ENCODE measurements at regions not wholly inside any gene's neighbourhood (a gene's known extent, or its start where the extent isn't known, plus 50 kb on each side); places are given as distances from the start of the nearest gene placed in this dataset.

DNA sequence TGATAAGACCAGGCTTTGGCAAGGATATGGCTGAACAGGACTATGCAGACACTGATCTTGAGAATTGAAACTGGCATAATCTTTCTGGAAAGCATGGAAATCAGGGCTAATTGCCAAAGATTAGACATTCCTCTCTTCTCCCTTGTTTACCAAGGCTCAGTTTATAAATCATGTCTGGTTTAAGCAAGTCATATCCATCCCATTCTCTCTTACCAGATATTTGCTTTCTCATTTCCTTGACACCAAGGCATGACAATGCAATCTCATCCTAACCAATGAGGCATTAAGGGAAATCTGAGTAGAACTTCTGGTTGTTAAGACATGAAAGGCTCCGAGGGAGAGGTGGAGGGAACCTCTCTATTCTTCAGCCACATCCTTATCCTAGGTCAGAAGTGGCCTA is 110.3 kb upstream of the CEP85L start:
- no peak for FAIRE-seq

DNA sequence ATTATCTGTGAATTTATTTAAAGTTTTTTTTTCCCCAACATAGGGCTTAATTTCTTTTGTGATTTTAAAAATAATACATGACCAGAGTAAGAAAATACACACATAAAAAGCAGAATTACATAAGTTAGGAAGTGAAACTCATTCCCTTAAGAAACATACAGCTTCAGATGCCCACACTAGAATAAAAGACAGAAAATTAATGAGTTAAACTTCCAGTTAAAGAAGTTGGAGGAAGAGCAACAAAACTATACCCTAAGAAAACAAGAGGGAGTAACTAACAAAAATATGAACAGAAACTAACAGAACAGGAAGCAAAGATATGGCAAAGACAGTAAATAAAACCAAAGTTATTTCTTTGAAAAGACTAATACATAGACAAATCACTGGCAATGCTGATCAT is 107.6 kb upstream of the CEP85L start:
- FAIRE-seq: no peak

DNA sequence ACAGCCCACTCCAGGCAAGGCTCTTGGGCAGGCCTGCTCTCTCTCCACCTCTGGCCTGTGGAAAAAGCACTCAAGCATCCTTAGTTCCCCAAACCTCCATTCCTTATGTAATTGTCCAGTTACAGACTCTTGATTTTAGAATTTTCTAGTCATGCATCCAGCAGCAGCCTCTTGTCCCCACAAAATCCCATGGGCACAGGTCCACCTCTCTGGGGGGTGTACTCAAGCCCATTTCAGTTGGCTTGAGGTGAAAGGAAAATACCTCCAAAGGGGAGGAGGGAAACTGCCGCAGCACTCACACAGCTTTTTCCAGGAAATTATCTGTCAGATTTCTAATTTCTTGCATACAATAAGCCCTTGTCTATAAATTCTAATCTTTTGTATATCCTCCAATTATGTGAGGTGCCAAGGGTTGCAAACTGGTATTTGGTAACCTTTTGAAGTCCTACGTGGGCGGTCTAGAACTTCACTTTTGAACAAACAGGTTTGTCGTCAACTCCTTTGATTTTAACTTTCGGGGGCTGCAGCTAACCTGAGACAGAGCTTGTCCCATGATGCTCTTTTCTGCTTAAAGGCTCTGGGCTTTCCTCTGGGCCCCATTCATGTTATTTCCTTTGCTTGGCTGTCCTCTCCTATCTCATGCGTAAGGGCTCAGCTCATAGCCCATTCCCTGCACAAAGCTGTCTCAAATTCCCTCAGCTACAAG is 104.7 kb upstream of the CEP85L start:
- no peak for FAIRE-seq

DNA sequence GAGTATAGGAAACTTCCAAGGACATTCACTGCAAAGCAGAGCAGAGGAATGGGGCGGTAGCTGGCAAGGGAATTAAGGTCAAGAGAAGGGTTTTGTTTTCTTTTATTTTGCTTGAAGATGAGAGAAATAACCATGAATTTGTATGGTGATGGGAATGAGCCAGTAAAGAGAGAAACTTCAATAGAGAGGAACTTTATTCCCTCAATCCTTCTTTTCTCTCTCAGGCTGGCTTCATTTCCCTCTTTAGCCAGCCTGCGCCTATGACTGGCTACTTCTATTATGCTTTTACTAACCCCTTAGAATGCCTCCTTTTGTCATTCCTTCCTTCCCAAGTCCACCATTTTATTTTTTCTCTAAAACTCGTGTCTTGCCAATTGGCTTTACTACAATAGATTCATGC is 101.4 kb upstream of the CEP85L start:
- no peak for FAIRE-seq

DNA sequence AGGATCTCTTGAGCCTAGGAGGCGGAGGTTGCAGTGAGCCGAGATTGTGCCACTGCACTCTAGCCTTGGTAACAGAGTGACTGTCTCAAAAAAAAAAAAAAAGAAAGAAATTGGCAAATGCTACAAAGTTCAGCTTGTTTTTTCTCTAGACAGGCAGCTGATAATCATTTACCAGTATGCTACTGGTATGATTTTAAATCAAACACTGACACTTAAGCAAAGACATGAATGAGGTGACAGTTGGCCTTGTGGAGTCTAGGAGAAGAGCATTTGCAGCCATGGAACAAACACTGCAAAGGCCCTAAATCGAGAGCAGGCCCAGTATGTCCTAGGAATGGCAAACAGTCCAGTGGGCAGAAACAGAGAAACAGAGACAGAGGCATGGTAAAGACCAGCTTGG is 99.7 kb upstream of the CEP85L start:
- FAIRE-seq: no peak

DNA sequence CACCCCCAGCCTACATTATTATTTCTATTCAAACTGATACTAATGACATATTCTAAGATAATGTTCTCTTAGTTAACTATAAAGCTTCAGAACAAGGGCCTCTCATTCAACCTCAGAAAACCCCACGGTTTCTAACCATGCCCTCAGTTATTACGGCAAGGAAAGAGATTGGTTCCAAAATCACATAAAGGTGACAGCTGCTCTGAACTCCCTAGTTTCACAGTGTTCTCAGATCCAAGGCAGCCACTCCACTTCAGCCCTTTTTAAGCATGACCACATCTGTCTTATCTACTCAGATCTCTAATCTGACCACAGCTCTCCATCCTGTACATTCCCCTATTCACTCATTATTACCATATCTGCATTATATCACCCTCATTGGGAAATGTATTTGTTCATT is 98.8 kb upstream of the CEP85L start:
- no peak for FAIRE-seq

DNA sequence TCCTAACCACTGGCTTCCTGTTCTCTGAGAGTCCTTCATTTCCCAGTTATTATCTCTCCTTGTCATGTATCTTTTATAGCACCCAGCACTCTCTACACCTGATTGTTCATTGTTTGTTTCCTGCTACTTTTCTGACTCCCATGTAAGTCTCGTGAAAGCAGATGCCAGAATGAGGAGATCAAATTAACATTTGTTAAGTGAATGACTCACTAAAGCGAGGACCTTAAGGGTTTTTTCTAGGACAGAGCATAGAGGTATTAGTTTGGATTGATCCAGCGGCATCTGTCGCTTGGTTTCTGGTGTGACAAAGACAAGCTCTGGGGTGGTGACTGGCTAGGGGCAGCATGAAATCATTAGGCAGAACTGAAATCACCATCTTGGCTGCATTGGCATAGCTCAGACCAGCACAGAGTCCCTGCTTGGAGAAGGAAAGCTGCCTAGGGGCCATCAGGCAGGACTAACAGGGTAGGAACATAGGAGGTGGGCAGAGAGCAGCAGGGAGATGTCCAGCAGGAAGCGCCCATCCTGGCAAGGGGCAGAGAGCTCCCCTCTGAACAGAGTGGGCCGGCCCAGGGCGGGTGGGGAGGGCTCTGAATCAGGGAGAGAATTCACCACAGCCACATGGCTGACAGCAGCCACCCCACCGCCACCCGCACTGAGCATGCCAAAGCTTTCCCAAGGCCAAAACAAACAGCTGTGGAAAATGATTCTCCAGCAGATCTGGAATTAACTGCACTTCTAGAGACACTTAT is 97.1 kb upstream of the CEP85L start:
- FAIRE-seq: no peak

DNA sequence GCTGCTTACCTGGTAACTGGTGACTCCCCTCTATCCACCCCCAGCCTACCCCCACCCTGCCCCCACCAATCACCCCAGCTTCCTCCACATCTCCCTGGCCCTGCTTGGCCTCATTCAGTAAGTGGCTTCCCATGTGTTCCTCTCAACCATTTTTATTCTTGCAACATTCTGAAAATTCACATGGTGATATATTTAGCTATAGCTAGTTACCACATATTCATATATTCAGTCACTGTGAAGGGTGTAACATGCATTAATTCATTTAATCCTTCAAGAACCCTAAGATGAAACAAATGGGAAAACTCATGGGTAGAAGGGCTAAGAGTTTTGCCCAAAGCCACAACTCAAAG is 95.4 kb upstream of the CEP85L start:
- no peak for FAIRE-seq

DNA sequence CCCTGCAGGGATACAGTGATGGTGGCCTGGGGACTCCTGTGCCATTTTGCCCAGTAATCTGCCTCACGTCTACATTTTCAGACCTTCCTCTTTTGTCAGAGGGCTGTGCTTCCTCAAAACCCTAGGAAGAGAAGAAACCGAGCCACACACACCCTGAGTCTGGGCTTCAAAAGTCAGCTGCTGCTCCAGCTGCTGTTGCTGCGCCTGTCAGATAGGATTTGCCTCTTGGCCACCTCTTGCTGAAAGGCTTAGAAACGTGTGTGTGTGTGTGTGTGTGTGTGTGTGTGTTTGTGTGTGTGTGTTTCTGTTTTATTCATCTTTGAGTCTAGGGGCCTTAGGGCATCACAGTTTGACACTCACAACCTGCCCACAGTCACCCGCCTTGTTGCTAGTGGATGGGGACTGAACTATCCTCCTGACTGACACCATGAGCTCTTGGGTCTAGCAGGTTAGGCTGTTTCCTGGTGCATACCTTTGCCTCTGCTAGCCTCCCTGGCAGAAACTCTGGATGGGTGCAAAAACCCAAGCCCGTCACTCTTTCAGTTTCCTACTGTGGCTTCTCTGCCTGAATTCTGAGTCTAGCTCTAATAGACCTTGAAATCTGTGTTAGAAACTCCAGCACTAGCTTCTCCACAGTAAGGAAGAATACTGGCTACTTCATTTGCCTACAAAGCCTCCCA is 94.9 kb upstream of the CEP85L start:
- no peak for FAIRE-seq

DNA sequence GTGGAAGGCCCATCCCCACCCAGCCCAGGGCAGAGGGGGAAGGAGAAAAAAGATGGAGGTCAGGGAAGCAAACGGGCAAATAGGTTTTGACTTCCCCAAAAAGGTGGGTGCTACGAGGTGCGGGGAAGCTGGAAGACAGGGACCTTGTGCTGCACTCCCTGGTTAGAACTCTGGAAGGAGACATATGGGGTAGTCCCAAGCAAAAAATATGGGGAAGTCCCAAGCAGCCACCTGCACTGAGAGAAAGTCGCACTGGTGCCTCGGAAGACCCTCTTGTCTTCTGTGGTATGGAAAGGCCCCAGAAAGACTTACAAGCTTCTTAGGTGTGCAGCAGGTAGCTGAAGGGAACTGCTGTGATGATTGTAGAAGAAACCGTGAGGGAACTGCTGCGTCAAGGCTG is 93.8 kb upstream of the CEP85L start:
- FAIRE-seq: no peak

DNA sequence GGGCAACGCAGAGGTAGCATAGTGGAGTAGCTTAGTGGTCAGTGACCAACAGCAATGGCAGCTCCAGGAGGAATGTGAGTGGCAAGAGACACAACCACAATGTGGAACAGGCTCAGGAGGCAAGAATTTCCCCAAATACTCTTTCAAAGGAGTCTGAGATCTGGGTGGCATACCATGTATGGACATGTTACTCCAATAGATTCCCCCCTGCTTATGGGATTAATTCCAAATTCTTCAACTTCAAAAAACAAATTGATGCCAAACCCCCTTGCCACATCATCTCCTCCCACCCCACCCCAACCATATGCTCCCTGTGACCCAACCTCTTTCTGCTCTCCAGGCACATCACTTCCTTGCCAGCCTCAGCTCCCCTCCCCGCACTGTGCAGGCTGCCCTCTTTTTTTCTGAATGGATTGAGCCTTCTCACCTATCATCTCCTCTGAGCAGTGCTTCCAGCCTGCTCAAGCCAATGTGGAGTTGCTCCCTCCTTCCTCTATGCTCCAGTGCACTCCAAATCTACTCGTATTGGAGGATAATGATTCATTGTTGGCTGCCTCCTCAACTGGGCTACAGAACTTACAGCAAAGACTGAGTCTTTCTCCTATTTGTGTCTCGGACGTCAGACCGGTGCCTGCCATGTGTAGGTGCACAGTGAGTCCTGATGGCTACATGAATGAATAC is 93.0 kb upstream of the CEP85L start:
- no peak for FAIRE-seq

DNA sequence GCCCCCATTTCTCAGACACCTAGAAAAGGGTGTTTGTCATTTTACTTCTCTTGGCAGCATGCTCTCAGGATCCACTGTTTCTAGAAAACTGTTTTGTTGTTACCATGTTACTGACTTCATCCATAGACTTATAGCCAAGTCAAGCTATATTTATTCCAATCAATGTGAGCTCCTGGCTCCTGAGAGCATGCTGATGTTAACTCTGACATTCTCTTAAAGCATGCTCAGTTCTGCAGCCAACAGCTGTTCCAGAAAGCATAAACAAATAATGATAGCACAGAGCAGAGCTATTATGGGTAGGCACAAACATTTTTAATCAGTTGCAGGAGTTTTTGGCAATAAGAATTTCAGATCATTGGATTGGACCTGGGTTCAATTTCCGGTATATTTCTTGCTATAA is 92.4 kb upstream of the CEP85L start:
- FAIRE-seq: no peak

DNA sequence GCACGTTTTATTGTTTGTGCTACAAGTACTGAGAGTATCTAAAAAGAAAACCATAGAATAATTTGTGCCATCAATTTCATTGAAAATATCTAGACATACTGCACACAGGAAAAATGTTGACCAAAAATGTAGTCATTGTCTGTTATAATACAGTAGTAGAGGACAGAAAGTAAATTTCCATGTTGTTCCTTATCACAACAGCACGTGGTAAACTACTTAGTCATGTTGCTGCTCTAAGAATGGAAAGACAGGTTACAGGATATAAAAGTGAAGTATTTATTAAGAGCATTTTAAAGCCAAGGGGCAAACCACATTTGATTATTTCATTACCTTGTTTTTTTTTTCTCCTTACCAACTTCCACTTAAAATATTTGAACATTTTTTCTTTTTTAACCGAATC is 89.0 kb upstream of the CEP85L start:
- FAIRE-seq: no peak

DNA sequence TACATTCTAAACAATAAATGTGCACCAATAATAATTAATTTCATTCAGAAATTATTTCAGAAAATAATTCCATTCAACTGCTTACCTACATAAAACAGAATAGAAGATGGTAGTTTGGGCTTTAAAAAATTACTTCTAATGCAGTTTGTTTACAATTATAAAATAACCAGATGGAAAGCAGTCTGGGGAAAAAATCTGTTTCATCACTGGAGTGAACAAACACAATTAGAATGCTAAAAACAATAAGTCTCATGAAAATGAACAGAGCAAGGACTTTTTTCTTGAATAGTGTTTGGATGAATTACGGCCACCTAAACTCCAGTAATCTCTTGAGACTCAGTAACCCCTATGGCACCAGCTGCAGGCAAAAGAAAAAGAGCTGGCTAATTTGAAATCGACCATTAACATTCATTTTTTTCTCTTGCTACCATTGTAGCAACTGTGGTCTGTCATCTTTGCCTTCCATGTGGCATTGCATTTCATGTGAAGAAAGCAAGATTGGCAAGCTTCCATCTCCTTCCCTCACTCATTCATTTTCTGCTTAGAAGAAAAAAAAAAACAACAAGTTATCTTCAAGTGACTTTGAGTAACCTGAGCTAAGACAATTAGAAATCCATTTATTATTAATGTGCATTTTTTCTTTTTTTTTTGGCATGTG is 88.4 kb upstream of the CEP85L start:
- FAIRE-seq: no peak

DNA sequence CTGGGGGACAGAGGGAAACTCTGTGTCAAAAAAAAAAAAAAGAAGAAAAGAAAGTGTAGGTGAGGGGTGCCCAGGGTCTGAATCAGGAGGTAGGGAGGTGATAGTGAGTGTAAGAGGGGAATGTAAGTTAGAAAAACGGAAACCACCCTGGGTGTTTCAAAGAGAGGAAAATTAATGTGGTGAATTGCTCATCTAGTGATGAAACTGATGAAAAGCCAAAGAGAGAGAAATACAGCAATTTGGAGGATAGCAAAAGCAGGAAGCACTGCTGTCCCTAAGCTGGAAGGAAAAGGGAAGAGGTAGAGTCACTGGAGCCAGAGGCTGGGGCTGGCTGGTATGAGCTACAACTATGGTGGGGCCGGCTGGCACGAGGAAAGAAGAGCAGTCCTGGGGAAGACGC is 85.0 kb upstream of the CEP85L start:
- FAIRE-seq: no peak

DNA sequence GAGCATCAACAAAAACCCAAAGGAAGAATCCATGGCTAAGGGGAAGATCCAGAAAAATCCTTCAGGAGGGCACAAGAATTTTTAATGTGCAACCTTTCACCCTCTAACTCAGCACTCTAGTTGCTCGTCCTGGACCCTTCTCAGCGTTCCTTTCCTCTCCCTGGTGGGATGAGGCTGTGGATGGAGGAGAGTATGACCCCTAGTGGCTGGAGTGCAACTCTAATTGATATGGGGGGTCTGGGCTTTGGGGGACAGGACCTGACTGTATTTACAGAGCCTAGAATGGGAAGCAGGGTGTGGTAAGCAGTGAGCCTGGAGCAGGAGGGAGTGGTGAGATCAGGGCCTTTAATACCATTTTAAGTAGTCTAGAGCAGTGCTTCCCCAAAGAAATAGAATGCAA is 83.9 kb upstream of the CEP85L start:
- FAIRE-seq: no peak

DNA sequence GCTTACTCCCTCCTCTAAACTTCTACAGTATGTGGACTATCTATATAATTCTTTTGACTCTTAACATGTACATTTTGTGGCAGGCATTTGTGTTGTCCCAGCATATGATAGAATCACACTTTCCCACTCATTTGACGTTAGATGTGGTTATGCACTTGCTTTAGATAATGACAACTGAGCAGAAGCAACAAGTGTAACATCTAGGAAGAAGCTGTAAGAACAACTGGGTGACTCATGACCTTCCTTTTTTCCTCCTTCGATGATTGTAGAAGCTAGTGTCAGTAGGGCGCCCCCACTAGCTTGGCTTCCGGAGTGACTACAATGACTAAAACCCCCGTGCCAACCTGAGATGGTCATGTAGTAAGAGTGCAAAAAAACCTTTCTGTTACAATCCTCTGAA is 74.6 kb upstream of the CEP85L start:
- FAIRE-seq: no peak

DNA sequence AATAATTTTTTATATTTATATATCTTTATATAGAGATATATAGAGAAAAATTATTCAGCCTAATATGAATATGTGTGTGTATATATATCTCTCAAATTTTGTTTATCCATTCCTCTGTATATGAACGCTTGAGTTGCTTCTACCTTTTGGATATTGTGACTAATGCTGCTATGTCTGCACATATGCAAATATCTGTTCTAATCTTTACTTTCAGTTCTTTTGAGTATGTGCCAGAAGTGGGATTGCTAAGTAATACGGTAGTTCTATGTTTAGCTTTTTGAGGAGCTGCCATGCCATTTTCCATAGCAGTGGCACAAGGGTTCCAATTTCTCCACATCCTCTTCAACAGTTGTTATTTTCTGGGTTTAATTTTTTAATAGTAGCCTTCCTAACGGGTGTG is 72.8 kb upstream of the CEP85L start:
- no peak for FAIRE-seq

DNA sequence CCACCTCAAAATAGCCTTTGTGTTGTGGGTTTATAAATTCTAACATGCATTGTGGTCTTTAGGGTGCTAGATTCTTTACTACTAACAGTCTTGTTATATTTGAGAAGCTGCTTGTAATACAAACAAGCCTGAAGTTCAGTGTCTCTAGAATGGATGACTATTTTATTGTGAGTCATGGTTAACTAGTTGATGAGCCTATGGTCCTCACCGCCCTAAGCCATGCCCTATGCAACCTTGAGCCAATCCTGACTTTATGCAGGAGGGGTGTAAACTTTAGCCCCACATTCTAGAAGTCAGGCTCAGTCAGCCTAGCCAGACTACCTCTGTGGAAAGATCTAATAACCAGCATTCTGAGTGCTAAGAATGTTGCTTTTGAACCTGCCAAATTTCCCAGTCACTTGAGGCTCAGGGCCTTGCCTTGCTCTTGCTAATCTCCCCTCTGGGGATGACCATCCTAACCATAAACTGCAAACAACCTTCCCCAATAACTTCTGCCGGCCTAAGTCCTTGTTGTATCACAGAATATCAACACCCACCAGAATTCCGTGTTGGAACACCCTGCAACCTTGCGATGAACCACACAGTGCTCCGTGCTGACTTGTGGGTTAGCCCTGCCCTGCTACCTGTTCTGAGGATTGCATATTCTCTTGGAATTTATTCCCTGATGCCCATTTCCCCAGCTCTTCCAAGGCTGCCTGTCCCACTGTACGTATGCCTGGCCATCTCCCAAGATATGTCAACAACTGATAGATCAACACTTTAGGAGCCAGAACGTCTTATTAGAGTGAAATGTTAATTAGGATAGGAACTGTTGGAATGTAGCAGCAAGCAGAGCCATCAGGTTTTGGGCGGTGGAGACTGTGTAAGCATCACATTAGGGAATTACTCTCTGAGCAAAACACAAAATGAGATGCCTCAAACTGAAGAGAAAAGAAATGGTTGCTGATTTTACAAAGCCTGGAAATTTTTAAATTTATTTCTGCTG is 71.7 kb upstream of the CEP85L start:
- no peak for FAIRE-seq

DNA sequence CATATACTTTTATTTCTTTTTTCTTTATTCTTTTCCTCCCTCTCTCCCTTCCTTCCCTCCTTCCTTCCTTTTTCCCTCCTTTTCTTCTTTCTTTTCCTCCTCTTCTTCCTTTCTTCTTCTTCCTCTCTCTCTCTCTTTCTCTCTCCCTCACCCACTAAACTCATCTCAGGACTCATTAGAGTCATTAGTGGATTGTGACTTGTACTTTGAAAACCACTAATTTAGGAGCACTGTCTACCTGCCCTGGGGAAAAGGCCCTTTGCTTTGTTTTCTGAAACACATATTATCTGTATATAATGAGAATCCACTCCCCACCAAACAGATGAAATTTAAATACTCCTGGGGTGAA is 68.7 kb upstream of the CEP85L start:
- FAIRE-seq: no peak

DNA sequence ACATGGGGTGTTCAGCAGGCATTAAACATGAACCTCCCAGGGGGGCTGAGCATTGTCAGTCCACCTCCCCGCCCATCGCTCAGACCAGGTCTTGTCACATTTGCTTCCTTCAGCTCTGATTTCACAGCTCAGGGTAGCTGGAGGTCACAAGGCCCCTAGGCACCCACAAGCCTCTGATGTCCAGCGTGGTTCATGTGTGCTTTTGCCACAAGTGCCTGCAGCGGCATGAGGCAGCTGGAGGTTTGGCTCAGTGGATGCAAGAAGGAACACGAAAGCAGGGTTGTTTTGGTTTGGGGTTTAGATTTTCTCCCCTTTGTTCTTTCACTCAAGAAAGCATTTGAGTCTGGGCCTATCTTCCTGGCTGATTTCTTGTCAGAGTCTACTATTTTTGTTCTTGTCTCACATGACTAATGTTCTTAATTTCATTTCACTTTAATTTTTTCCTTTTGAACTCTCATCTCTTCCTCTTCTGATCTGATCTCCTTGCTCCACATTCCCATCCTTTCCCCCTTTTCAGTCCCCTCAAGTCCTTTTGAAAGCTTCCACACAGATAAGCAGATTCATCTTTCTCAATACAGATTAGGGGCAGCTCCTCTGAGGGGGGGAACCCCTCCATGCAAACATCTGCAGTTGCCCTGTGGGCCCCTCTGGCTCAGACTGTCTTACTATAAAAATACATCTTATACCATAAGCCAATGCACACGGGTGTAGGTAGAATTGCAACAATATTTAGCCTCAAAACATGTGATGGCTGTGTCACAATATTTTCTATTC is 68.1 kb upstream of the CEP85L start:
- FAIRE-seq: no peak

Measured in islet of Langerhans (tissue), 1 donor.